Stimulated activated CD4-positive, alpha-beta T cell treated with anti-CD3 and anti-CD28 coated beads, Interleukin-15, amount 100 ng/mL, for 24 hours (primary cell): ENCODE measurements at regions not wholly inside any gene's neighbourhood (a gene's known extent, or its start where the extent isn't known, plus 50 kb on each side); places are given as distances from the start of the nearest gene placed in this dataset.
A peak's percentile ranks its signal among the peaks of the same experiment; 100 is the strongest.
"Not testable (repeated sequence)": the region's sequence is repeated elsewhere in the genome, so short reads cannot be mapped to it uniquely, and the experiment has no call there.

ENCODE experiments used
- DNase-seq: peaks from one replicate; pipeline ENCODE4 v3.0.0-alpha.2; 2020

- no peak for DNase-seq
Measured at GRCh38 chr6:135606392-135606791, 108.9 kb upstream of the AHI1 start.

- no peak for DNase-seq
Measured at GRCh38 chr6:135608031-135608430, 110.5 kb upstream of the AHI1 start.

- DNase-seq = not testable (repeated sequence)
Measured at GRCh38 chr6:135610192-135610591, 112.7 kb upstream of the AHI1 start.

GRCh38 chr6:135616655-135617054 lies 119.1 kb upstream of the AHI1 start:
- no peak for DNase-seq

- no peak for DNase-seq
Measured at GRCh38 chr6:135617222-135617621, 119.7 kb upstream of the AHI1 start.

- DNase-seq = no peak
Measured at GRCh38 chr6:135622081-135622480, 124.5 kb upstream of the AHI1 start.

- no peak for DNase-seq
Measured at GRCh38 chr6:135623979-135624378, 126.4 kb upstream of the AHI1 start.

- DNase-seq = no peak
Measured at GRCh38 chr6:135624402-135625295, 127.1 kb upstream of the AHI1 start.

GRCh38 chr6:135626001-135626400 lies 128.5 kb upstream of the AHI1 start:
- not testable (repeated sequence) for DNase-seq

- DNase-seq = no peak
Measured at GRCh38 chr6:135627092-135627715, 129.7 kb upstream of the AHI1 start.

GRCh38 chr6:135630789-135631376 lies 133.3 kb upstream of the AHI1 start:
- no peak for DNase-seq

GRCh38 chr6:135631821-135632220 lies 134.3 kb upstream of the AHI1 start:
- DNase-seq = no peak

GRCh38 chr6:135633573-135633972 lies 136.0 kb upstream of the AHI1 start:
- no peak for DNase-seq

- DNase-seq = no peak
Measured at GRCh38 chr6:135637701-135638100, 140.2 kb upstream of the AHI1 start.

GRCh38 chr6:135638108-135638507 lies 140.6 kb upstream of the AHI1 start:
- DNase-seq = no peak

GRCh38 chr6:135640048-135640447 lies 142.5 kb upstream of the AHI1 start:
- DNase-seq = no peak

GRCh38 chr6:135640449-135641111 lies 143.0 kb upstream of the AHI1 start:
- no peak for DNase-seq

GRCh38 chr6:135642912-135643311 lies 145.4 kb upstream of the AHI1 start:
- no peak for DNase-seq

GRCh38 chr6:135644394-135644793 lies 146.9 kb upstream of the AHI1 start:
- DNase-seq = no peak

- peak; percentile 48 for DNase-seq
Measured at GRCh38 chr6:135647521-135647920, 150.0 kb upstream of the AHI1 start.

GRCh38 chr6:135651964-135652755 lies 154.6 kb upstream of the AHI1 start:
- DNase-seq = no peak

- DNase-seq = no peak
Measured at GRCh38 chr6:135655055-135655454, 157.5 kb upstream of the AHI1 start.

- DNase-seq = no peak
Measured at GRCh38 chr6:135657207-135657606, 159.7 kb upstream of the AHI1 start.
